Esophagus muscularis mucosa (tissue), 3 donors: ENCODE measurements at regions not wholly inside any gene's neighbourhood (a gene's known extent, or its start where the extent isn't known, plus 50 kb on each side); places are given as distances from the start of the nearest gene placed in this dataset.

Source experiments
- CTCF ChIP-seq, 3 experiments: fragments of 200-600 bp in 2 of 3; fragments of 450-650 bp in 1 of 3; sonication (generic) in 2 of 3; IDR thresholded peaks; one replicate each; pipeline ENCODE4 v1.5.1; 2017 to 2019; ENCODE audit warnings: antibody characterized with exemption in 3 of 3, mild to moderate bottlenecking in 2 of 3, moderate library complexity in 1 of 3
- POLR2A ChIP-seq: fragments of 450-650 bp; IDR thresholded peaks from one replicate; pipeline ENCODE4 v1.6.1; 2017; ENCODE audit warnings: antibody characterized with exemption, moderate library complexity, mild to moderate bottlenecking, low read depth

GRCh38 chr9:106623558-106623957 is 239.4 kb upstream of the ZNF462 start:
- TF ChIP-seq CTCF (IDR thresholded peaks at IDR 0.05) (no peak), POLR2A (no peak)
